ENCODE measurements at regions not wholly inside any gene's neighbourhood (a gene's known extent, or its start where the extent isn't known, plus 50 kb on each side); places are given as distances from the start of the nearest gene placed in this dataset.

GRCh38 chrX:69234624-69235023 lies 69.4 kb upstream of the PJA1 start:
- no peak for TF ChIP-seq CTCF (IDR thresholded peaks at IDR 0.05; ENCODE audit: low read depth, low read length, poor library complexity, severe bottlenecking)
- TF ChIP-seq EZH2phosphoT487 (IDR thresholded peaks at IDR 0.05; ENCODE audit: borderline replicate concordance, low read length): no peak

Measured in DOHH2 (cell line).